Stimulated activated CD8-positive, alpha-beta memory T cell treated with anti-CD3 and anti-CD28 coated beads, Interleukin-2, amount 100 ng/mL, for 48 hours (primary cell): ENCODE measurements at regions not wholly inside any gene's neighbourhood (a gene's known extent, or its start where the extent isn't known, plus 50 kb on each side); places are given as distances from the start of the nearest gene placed in this dataset.
"Not testable (repeated sequence)": the region's sequence is repeated elsewhere in the genome, so short reads cannot be mapped to it uniquely, and the experiment has no call there.

ENCODE experiments used
- DNase-seq, 2 donors: peaks; one replicate each; pipeline ENCODE4 v3.0.0-alpha.2; 2020; ENCODE audit warnings: low read depth in 2 of 2

DNA sequence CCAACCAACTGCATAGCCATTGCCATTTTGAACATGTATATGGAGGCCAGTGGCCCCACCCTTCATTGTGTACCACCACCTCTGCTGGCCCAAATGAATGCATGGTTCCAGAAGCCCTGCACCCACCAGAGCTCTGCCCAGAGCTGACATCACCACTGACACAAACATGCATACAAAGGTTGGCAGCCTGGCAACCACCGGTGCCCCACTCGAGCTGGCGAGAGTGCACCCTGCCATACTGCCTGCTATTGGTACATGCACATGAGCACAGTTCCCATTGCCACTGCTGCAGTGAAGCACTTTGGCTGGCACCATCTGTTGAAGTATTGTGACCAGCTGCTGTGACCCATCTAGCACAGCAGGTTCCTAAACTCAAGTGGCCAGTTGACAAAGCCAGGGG is 1564.9 kb downstream of the OLFM4 start:
- DNase-seq, result no peak

DNA sequence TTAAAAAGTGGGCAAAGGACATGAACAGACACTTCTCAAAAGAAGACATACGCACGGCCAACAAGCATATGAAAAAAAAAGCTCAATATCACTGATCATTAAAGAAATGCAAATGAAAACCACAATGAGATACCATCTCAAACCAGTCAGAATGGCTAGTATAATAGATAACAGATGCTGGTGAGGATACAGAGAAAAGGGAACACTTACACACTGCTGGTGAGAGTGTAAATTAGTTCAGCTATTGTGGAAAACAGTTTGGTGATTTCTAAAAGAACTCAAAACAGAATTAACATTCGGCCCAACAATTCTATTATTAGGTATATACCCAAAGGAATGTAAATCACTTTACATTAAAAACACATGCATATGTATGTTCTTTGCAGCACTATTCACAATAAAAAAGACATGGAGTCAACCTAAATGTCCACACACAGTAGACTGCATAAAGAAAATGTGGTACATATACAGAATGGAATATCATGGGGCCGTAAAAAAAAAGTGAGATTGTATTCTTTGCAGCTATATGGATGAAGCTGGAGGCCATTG is 1569.0 kb downstream of the OLFM4 start:
- no peak for DNase-seq

DNA sequence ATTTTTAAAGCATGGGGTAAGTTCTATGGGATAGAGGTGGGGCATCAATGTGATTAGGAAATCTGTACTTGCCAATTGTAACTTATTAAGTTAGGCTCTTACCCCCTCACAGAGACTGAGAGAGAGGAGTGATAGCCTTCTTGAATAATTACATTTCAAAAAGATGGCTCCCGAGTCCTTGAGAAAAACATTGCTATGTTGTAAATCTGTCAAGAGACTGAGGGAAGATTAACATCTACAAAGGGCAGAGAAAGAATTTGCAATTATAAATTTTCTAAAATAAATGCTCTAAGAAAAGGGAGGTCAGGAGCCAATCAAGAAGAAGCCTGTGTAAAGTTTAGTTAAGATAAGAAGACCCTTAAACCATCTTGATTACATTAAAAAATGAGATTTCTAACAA is 1570.8 kb downstream of the OLFM4 start:
- DNase-seq, result no peak

DNA sequence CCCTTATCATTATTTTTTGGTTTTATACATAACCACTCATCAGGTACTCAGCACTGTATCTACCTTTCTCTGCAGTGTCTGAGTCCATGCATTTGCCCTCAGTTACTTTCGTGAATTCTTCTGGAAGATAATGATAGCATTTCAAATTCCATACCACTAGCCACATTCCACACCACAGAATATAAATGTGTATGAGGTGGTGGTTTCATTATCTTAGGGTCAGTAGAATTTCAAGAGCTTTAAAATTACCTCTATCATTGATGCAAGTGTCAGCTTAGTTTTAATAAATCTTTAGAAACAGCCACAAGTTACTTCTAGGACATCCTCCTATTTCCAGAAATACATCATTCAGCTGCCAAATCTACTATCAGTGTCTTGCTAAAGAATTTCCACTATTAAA is 1578.3 kb downstream of the OLFM4 start:
- no peak for DNase-seq

DNA sequence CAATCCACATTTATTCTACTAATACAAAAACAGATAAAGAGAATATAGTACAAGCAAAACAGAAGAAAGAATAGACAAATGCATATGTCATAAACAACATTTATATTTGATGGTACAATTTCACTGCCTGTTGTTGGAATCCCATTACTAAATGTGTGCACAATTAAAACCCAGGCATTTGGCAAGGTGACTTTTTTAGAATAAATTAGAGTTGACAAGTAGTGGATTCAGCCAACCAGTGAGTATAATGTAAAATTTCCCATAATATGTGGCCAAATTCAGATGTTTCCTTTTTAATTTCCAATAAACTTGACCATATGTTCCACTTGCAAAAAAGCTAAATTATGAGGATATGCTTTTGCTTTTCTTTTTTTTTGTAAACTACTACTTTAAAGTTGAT is 1578.8 kb downstream of the OLFM4 start:
- DNase-seq, result no peak

DNA sequence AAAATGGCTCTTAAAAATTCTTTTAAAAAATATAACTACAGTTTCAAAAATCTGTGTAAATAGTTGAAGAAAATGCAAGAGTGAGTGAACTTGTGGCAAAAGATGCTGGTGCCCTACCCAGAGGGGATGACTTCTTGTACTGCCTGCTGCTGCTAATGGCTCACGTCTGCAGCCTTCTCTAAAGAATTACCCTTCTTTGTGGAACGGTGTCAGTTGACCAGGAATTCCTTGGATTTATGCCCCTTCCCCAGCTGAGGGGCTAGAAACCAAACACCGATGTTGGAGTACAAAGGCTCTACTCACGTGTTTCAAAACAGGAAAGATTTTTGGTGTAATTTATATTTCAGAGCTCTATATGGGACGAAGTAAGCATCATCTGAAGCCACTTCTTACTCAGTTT is 1582.8 kb downstream of the OLFM4 start:
- no peak for DNase-seq

DNA sequence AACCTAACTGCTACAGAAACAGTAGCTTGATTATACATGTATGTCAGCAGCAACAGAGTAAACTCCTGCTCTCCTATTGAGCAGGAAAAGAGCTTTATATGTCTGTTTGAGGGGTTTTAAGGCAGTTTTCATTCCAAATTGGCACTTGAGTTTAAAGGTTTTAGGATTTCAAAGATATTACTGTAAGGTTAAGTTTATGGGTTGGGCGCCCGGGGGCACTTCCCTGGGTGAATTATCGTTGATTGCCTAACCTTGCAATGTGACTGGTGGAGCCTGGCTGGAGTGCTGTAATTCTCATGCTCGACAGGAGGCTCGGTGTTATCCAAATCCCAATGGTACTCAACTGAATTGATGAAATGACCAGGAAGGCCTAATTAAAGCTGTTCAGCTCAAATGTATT is 1586.1 kb downstream of the OLFM4 start:
- no peak for DNase-seq

DNA sequence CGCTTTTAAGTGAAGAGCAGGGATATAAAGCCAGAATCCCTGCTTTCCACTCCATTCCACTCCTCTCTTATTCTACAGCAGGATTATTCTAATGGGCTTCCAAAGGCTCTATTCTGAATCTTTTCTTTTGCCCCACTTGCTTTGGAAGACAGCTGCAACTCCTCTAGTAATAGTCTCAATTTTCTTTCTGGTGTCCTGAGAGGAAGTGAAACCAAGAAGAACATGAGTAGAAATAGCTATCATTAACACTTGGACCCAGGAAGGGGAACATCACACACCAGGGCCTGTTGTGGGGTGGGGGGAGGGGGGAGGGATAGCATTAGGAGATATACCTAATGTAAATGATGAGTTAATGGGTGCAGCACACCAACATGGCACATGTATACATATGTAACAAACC is 1597.9 kb downstream of the OLFM4 start:
- DNase-seq, result not testable (repeated sequence)

DNA sequence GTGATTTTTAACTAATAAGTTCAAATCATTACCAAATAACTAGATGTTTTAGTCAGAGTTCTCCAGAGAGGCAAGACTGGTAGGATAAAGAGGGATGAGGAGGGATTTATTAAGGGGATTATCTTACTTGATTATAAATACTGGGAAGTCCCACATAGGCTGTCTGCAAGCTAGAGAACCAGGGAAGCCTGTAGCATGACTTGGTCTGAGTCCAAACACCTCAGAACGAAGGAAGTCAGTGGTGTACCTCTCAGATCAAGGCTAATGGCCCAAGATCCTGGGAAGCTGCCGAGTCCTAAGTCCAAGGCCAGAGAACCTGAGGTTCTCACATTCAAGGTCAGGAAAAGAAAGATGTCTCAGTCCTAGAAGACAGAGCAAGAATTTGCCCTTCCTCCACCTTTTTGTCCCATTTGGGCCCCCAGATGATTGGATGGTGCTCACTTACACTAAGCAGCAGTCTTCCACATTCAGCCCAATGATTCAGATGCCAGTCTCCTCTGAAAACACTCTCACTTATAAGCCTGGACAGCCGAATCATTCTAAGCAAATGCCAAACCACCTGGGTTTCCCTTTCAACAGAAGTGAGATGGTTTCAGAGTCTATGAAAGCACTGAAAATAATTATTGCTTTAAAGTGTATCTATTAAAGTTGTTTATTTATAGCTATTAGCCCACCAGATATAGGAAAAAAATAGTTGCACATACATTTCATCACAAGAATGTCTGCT is 1599.2 kb downstream of the OLFM4 start:
- no peak for DNase-seq

DNA sequence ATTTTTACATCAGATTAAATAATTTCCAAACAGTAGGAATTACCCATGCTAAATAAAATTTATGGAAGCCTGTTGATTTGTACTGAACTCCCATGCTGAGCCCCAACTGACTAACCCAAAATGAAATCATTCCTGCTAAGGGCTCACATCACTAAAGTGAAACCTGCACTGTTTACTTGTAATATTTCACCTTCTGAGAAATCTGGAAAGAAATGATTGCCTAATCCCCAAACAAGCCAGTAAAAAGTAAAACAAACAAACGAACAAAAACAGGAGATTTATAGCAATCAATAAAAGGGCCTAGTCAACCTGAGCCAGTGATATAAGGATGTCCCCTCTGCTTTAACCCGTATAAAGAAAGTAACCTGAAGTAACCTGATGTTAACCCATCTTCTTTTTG is 1599.8 kb downstream of the OLFM4 start:
- DNase-seq, result no peak

DNA sequence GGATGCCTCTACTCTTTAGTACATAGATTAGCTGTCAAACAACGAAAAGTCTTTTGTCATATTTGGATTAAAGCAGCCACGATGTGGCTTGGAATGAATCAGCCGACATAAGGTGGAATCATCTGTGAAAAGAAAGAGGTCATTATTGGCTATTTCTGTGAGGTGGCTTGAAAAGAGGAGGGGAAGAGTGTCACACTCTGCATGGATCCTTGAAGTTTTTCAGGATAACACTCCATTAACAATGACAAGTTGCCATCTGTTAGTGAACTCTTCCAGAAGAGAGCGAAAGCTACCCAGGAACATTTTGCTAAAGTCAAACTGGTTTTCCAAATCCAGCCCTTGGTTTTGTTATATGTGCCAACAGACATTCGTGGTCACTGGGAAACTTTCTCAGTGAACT is 1604.8 kb downstream of the OLFM4 start:
- no peak for DNase-seq

DNA sequence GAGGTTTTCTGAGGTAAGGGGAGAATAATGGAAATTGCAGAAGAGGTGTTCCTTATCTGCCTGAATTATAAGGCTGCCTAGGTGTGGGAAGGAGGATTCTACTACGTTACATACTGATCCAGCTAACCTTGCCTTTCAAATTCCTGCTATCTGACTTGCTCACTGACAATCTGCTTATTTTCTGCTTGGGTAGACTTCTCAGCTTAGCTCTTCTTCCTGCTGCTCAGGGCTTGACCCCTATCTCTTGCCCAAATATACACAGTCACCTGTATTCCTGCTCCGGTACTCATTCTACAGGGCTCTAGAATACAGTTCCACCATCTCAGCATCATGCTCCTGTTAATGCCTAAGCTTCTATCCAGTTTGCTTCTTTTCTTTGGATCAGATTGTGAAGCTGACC is 1607.6 kb downstream of the OLFM4 start:
- DNase-seq, result no peak

DNA sequence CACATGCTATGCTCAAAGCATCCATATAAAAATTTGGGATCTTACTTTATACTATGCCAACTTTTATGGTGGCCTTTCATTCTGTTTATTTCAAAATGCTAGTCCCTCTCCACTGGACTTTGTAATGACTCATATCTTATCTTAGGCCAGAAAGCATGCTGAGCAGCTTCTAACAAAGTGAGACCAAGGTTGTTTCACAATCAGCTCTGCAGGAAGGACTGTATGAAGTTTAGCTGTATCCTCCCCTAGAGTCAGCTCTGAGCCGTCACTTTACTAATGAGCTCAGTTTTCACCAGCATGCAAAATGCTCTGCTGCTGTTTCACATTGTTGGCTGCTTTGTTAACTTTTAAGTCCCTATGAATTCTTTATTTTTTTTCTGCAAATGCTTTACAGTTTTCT is 1608.8 kb downstream of the OLFM4 start:
- no peak for DNase-seq

DNA sequence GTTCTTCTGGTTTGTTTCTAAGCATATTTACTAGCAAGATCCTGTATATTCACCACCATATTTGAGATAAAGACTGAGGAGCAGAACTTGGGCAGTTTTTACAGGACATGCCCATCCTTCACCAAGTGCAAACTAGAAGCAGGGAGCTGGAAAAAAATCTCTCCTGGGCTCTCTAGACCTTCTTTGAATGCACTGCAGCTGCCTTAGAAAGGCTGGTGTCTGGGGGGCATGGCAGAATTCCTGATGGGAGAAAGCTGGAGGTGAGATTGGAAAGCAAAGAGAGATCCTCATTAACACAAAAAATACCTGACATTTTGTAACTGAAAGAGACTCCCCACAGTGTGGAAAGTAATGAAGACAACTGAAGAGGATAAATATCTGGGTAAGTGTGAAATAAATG is 1612.1 kb downstream of the OLFM4 start:
- no peak for DNase-seq

DNA sequence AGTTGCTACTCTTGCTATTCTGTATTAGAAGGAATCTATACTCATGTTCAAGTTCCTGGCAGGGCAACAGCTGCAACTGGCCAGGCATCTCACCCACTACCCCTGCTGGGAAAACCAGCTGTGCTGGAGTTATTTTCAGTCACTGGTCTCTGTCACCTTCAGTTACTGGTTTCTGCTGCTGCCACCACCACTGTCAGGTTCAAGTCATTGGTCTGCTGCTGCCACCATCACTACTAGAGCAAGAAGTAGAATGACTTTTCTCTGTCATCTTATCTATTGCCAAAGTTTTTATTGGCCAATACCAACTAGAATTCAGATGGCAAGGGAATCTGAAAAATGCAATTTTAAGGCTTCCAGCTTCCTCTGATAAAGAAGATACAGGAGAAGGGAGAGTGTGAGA is 1615.2 kb downstream of the OLFM4 start:
- no peak for DNase-seq

DNA sequence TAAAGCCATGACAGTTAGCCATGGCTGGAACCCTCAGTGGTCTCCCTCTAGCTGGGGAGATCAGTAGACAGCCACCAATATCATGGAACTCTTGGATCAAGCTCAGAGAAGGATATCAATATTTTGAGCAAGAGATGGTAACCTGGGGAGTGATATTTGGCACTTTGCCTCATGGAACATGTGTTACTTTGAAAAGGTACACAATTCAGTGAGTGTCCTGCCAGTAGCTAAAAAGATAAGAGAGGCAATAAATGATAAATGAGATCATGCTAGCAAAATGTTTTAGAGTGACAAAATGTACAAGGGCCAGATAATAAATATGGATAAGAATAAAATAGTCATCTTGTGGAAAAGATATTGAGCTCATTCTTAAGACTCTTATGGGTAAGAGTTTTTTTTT is 1618.7 kb downstream of the OLFM4 start:
- DNase-seq, result no peak

DNA sequence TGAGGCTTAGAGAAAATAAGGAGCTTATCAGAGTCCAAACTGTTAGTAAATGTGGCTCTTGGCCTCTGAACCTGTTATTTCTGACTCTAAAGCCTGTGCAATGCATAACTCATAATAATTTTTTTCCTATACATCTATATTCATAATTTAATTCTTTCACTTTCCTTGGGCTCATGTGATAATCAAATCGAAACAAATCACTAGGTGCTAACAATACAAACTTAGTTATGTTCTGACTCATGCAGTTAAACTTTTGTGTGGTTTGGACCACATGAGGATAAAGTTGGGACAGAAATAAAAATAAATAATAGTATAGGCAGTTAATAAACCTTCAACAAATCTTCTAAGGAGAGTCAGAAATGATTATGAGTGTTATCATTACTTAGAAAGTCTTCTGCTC is 1629.0 kb downstream of the OLFM4 start:
- no peak for DNase-seq

DNA sequence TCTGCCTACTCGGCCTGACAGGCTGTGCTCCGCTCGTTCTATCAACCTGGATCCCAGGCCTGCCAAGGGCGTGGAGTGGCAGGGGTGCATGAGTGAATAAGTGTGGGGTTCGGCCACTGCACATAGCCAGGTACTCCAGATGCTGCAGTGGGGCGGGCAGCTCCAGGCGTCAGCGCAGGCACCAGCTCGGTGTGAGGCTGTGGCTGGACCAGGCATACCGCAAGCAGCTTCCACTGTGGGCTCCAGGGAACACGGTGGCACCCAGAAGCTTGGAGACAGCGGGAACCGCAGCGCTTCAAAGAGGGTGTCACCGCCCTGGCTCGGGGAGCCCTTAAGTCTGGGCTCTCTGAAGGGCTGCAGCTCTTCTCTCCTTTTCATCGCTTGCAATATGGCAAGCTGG is 1630.2 kb downstream of the OLFM4 start:
- DNase-seq, result no peak

DNA sequence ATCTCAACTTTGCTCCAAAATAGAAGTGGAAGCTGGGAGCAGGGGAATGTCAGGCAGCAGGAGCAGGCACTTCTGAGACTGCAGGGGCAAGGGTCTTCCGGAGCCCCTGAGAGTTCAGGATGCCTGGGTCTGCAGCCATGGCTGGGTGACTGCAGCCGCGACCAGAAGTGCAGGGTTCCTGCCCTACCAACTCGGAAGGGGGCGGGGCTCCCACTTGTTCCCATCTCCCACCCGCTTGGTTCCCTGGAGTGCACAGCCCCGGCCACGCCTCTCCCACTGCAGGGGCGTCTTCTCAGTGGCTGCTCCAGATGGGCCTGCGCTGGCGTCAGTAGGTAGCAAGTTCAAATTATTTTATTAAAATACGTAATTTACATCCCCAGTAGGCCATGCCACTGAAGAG is 1631.7 kb downstream of the OLFM4 start:
- no peak for DNase-seq

DNA sequence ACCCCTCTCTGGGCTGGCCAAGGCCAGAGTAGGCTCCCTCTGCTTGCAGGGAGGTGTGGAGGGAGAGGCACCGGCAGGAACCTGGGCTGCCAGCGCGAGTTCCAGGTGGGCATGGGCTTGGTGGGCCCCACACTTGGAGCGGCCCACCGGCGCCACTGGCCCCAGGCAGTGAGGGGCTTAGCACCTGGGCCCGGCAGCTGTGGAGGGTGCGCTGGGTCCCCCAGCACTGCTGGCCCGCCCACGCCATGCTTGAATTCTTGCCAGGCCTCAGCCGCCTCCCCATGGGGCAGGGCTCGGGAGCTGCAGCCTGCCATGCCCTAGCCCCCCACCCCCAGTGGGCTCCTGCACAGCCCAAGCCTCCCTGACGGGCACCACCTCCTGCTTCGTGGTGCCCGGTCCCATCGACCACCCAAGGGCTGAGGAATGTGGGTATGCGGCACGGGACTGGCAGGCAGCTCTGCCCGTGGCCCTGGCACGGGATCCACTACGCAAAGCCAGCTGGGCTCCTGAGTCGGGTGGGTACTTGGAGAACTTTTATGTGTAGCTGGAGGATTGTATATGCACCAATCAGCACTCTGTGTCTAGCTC is 1648.0 kb downstream of the OLFM4 start:
- DNase-seq, result no peak

DNA sequence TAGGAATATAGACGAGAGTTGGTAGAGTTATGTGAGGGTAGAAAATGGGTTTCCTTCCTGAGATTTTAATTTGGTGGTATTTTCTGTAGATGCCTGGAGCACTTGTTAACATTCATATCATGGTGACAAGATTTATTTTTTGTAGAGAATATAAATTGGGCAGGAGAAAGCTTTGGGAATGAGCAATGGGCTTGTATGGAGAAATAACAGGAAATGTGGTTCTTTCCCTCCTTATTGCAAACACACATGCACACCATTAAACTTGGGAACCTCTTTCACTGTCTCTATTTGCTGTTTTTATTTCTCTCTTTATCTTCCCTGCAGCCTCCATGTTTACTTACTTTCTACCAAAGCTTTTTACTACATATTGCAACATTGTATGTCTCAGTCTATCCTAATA is 1653.6 kb downstream of the OLFM4 start:
- DNase-seq, result no peak

DNA sequence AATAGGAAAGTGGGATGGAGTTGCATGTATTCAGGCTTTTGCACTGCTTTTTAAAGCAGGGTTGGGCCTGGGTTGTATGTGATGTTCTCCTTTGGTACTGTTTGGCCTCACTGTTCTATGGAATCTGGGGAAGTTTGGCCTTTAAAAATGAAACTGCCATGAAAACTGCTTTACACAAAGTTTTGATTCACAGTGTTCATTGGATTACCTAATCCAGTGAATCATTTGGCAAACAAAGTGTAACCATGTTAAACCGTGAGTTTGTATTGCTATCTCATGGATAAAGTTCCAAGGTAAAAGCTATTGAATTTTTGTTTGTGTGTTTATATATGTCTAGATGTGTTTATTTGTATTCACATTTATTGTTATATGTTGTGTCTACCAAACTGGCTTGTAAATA is 1658.6 kb downstream of the OLFM4 start:
- no peak for DNase-seq

DNA sequence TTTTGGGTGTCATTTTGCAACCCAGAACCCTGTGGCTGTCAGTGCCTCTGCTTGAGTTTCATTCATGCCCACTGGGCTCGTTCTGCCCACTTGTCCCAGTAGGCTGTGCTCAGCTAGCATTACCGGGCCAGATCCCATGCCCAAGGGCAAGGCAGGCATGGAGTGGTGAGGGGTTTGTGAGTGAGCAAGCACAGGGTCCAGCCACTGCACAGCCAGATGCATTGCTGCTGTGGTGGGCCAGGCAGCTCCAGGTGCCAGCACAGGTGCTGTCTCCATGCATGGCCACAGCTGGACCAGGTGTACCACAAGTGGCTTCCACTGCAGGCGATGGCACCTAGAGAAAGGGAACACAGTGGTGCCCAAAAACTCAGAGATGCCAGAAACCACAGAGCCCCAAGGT is 1671.2 kb downstream of the OLFM4 start:
- no peak for DNase-seq

DNA sequence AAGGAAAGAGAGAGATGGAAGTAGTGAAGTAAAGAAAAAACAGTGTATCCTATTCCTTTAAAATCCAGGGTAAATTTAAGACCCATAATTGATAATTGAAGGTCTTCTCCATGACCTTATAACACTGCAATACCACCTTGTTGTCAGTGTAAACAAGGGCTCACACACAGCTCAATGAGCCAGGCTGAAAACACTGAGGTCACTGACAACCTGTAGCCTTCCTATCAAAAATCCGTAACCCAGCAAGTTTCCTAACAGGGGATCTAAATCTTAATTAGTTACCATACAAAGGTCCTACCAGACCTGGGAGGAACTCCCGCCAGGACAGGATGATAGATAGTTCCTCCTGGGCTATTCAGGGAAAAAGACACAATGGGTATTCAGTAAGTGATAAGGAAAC is 1677.1 kb downstream of the OLFM4 start:
- DNase-seq, result no peak
